Peyer's patch (tissue), 4 donors: ENCODE measurements at regions not wholly inside any gene's neighbourhood (a gene's known extent, or its start where the extent isn't known, plus 50 kb on each side); places are given as distances from the start of the nearest gene placed in this dataset.

ENCODE experiments used
- DNase-seq, 3 donors: peaks; one replicate each; pipeline ENCODE4 v3.0.0-alpha.2; 2017 to 2019
- H3K27ac ChIP-seq, 4 donors: fragments of 200-600 bp; sonication (generic); one replicate each; pipeline ENCODE4 v1.5.1; 2016 to 2019
- H3K27me3 ChIP-seq, 2 donors: fragments of 200-600 bp; sonication (generic); one replicate each; pipeline ENCODE4 v1.5.1; 2019
- H3K36me3 ChIP-seq, 3 donors: fragments of 200-600 bp; sonication (generic); one replicate each; pipeline ENCODE4 v1.5.1; 2016 to 2019
- H3K4me1 ChIP-seq, 4 donors: fragments of 200-600 bp; sonication (generic); one replicate each; pipeline ENCODE4 v1.5.1; 2016 to 2019
- H3K4me3 ChIP-seq, 4 donors: fragments of 200-600 bp; sonication (generic); 1 replicate in 3 of 4; 2 replicates in 1 of 4; pipeline ENCODE4 v1.5.1; 2016 to 2019; ENCODE audit warnings: mild to moderate bottlenecking in 1 of 4
- H3K9me3 ChIP-seq, 4 donors: fragments of 200-600 bp; sonication (generic); one replicate each; pipeline ENCODE4 v1.5.1; 2016 to 2019; ENCODE audit warnings: mild to moderate bottlenecking in 1 of 4
- POLR2A ChIP-seq, 2 donors: fragments of 450-650 bp; IDR thresholded peaks; one replicate each; pipeline ENCODE4 v1.5.1; 2017; ENCODE audit warnings: antibody characterized with exemption in 2 of 2, mild to moderate bottlenecking in 2 of 2, moderate library complexity in 2 of 2
- TF ChIP-seq, protein P1 (sequence below), 6 experiments: fragments of 450-650 bp in 4 of 6; fragments of 200-600 bp in 2 of 6; sonication (generic) in 1 of 6; IDR thresholded peaks; one replicate each; pipeline ENCODE4 v1.5.1; 2017 to 2019; ENCODE audit warnings: antibody characterized with exemption in 6 of 6, mild to moderate bottlenecking in 3 of 6, moderate library complexity in 1 of 6

DNA sequence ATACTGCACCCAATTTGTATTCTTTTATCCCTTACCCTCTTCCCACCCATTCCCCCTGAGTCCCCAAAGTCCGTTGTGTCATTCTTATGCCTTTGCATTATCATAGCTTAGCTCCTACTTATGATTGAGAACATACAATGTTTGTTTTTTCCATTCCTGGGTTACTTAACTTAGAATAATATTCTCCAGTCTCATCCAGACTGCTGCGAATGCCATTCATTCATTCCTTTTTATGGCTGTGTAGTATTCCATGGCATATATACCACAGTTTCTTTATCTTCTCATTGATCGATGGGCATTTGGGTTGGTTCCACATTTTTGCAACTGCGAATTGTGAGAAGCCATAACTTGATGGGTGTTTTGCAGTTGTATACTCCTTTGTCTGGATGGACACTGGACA is 62.8 kb downstream of the FHIP1A start:
- H3K27me3 ChIP-seq = no peaks in the 10 kb centered on the region
- DNase-seq = no peak
- TF ChIP-seq, protein P1, sequence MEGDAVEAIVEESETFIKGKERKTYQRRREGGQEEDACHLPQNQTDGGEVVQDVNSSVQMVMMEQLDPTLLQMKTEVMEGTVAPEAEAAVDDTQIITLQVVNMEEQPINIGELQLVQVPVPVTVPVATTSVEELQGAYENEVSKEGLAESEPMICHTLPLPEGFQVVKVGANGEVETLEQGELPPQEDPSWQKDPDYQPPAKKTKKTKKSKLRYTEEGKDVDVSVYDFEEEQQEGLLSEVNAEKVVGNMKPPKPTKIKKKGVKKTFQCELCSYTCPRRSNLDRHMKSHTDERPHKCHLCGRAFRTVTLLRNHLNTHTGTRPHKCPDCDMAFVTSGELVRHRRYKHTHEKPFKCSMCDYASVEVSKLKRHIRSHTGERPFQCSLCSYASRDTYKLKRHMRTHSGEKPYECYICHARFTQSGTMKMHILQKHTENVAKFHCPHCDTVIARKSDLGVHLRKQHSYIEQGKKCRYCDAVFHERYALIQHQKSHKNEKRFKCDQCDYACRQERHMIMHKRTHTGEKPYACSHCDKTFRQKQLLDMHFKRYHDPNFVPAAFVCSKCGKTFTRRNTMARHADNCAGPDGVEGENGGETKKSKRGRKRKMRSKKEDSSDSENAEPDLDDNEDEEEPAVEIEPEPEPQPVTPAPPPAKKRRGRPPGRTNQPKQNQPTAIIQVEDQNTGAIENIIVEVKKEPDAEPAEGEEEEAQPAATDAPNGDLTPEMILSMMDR (IDR thresholded peaks at IDR 0.05) = no peak
- no peak for TF ChIP-seq POLR2A (IDR thresholded peaks at IDR 0.05)
- no peak overlapping the region for H3K27ac ChIP-seq
- no peak overlapping the region for H3K4me3 ChIP-seq
- H3K9me3 ChIP-seq = no peaks in the 10 kb centered on the region
- H3K4me1 ChIP-seq = no peaks in the 10 kb centered on the region
- no peaks in the 10 kb centered on the region for H3K36me3 ChIP-seq

DNA sequence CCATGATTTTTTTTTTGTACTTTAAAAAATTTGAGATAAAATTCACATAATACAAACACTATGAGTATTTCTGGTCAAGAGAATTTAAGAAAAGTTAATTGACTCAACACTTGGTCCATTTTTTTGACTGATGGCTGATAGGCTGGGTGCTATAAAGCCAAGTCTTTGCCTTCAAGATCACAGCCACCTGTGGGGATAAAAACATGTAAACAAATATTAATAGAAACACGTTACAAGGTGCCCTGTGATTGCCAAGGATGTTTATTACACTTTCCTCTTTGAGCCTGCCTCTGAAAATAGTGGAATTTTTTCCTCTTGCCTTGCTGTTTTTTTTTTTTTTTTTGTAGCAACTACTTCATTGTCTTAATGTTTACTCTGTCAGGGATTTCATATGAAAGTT is 63.3 kb downstream of the FHIP1A start:
- Histone ChIP-seq H3K36me3 (no peaks in the 10 kb centered on the region), H3K27me3 (no peaks in the 10 kb centered on the region), H3K4me1 (no peaks in the 10 kb centered on the region), H3K9me3 (no peaks in the 10 kb centered on the region), H3K4me3 (no peak overlapping the region), H3K27ac (no peak overlapping the region)
- no peak for TF ChIP-seq POLR2A (IDR thresholded peaks at IDR 0.05)
- TF ChIP-seq, protein P1 (IDR thresholded peaks at IDR 0.05) = no peak
- DNase-seq = no peak

DNA sequence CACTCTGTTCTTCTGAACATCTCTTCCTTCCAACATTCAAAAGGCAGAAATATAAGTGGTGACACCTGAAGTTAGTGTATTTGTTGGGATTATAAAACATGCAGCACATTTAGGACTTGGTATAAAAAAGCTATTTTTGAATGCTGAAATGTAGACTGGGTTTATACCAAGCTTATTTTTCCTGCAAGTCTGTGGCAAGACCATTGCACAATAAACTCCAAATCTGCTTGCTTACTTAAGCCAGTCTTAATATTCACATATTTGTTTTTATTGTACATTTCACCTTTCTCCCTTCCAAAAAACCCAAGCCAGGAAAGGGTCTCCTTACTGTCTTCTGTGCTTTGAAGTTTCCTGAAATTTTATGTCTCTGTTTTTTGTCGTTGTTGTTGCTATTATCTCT is 63.7 kb downstream of the FHIP1A start:
- H3K27ac ChIP-seq = no peak overlapping the region
- no peak overlapping the region for H3K4me3 ChIP-seq
- H3K4me1 ChIP-seq = no peaks in the 10 kb centered on the region
- no peak for DNase-seq
- TF ChIP-seq, protein P1 (IDR thresholded peaks at IDR 0.05) = no peak
- TF ChIP-seq POLR2A (IDR thresholded peaks at IDR 0.05) = no peak
- no peaks in the 10 kb centered on the region for H3K9me3 ChIP-seq
- H3K27me3 ChIP-seq = no peaks in the 10 kb centered on the region
- no peaks in the 10 kb centered on the region for H3K36me3 ChIP-seq

DNA sequence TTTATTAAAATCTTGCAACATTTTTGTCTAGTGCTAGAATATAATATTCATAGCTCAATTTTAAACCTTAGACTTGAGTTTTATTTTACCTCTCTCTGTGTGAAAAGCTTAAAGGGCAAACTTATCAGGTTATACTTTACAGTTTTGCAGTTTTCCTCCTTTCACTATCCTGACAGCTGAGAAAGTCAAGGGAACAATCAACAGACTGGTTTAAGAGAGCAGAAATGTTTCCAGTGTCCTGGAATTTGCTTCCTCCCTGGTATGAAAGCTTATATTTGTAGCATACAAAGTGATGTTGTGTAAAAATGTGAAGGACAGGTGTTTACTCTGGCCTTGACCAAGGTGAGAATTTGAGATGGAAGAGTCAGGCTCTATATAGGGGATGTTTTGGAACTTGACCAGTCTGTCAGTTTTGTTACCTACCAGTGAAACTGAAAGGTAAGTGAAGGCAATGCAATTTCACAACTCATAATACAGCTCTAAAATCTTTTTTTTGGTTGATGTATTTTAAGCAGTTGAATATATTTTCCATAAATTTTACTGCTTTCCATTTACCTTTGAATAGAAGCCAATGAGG is 64.6 kb downstream of the FHIP1A start:
- TF ChIP-seq POLR2A (IDR thresholded peaks at IDR 0.05) = no peak
- TF ChIP-seq, protein P1 (IDR thresholded peaks at IDR 0.05) = no peak
- DNase-seq = no peak
- Histone ChIP-seq H3K27me3 (no peaks in the 10 kb centered on the region), H3K4me3 (no peak overlapping the region), H3K4me1 (no peaks in the 10 kb centered on the region), H3K9me3 (no peaks in the 10 kb centered on the region), H3K36me3 (no peaks in the 10 kb centered on the region), H3K27ac (no peak overlapping the region)

DNA sequence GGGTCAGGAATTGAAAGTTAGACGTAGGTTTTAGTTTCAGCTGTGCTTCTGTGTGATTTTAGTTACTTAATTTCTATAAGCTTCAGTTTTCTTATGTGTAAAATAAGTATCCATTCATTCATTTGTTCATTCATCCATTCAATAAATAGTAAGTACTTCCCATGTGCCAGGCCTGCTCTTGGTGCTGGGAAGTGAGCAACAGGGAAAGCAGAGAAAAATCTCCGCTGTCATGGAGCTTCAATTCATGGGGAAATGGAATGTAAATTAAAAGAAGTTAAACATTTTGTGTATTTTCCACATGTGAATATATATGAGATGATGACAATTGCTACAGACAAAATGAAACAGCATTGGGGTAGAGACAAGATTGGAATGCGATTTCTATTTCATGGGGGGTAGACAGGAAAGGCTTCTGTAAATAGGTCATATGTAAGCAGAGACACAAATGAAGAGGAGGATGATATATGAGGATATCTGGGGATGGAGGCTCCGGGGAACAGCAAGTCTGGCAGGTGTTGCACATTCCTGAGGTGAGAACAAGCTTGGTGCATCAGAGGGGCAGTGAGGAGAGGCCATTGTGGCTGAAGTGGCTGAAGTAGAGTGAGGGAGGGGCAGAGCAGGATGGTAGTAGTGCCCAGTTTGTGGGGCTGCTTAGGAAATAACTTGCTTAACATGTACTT is 66.2 kb downstream of the FHIP1A start:
- no peak for DNase-seq
- no peak overlapping the region for H3K27ac ChIP-seq
- no peaks in the 10 kb centered on the region for H3K36me3 ChIP-seq
- no peaks in the 10 kb centered on the region for H3K4me1 ChIP-seq
- no peaks in the 10 kb centered on the region for H3K9me3 ChIP-seq
- H3K27me3 ChIP-seq = no peaks in the 10 kb centered on the region
- H3K4me3 ChIP-seq = no peak overlapping the region
- TF ChIP-seq POLR2A (IDR thresholded peaks at IDR 0.05) = no peak
- TF ChIP-seq, protein P1 (IDR thresholded peaks at IDR 0.05) = no peak
